GM23338 (cell line): ENCODE measurements at regions not wholly inside any gene's neighbourhood (a gene's known extent, or its start where the extent isn't known, plus 50 kb on each side); places are given as distances from the start of the nearest gene placed in this dataset.

Experiments used
- ATAC-seq: fragments of 200-7000 bp; cut with Tn5 transposase; 3 replicates; pipeline ENCODE4 v1.9.1; 2020
- DNase-seq: peaks from one replicate; pipeline ENCODE4 v3.0.0-alpha.2; 2015; ENCODE audit warnings: low spot score
- H2AFZ ChIP-seq: fragments of 200-600 bp; sonication (generic); 2 replicates; pipeline ENCODE4 v1.8.0; 2016; ENCODE audit warnings: antibody characterized with exemption, mild to moderate bottlenecking, moderate library complexity
- H3F3A ChIP-seq: fragments of 200-600 bp; sonication (generic); replicated peaks from 2 replicates; pipeline ENCODE4 v1.8.0; 2017; ENCODE audit warnings: antibody characterized with exemption, mixed run types, low read depth
- H3K27ac ChIP-seq: fragments of 200-600 bp; sonication (generic); 2 replicates; pipeline ENCODE4 v1.6.1; 2016; ENCODE audit warnings: low read depth
- H3K27me3 ChIP-seq: fragments of 200-600 bp; sonication (generic); 2 replicates; pipeline ENCODE4 v1.8.0; 2016; ENCODE audit warnings: mild to moderate bottlenecking, mixed run types, moderate library complexity; ENCODE audit not compliant: insufficient read depth
- H3K36me3 ChIP-seq: fragments of 200-600 bp; sonication (generic); 2 replicates; pipeline ENCODE4 v1.8.0; 2016; ENCODE audit warnings: mild to moderate bottlenecking; ENCODE audit not compliant: insufficient read depth
- H3K4me1 ChIP-seq: fragments of 200-600 bp; sonication (generic); 2 replicates; pipeline ENCODE4 v1.8.0; 2016; ENCODE audit warnings: mild to moderate bottlenecking, moderate library complexity; ENCODE audit not compliant: insufficient read depth
- H3K4me2 ChIP-seq: fragments of 200-600 bp; sonication (generic); 2 replicates; pipeline ENCODE4 v1.7.1; 2017; ENCODE audit warnings: mixed run types
- H3K4me3 ChIP-seq: fragments of 200-600 bp; sonication (generic); 2 replicates; pipeline ENCODE4 v1.6.1; 2016; ENCODE audit warnings: mixed run types
- H3K79me2 ChIP-seq: fragments of 200-600 bp; sonication (generic); replicated peaks from 2 replicates; pipeline ENCODE4 v1.8.0; 2017; ENCODE audit warnings: mild to moderate bottlenecking; ENCODE audit not compliant: insufficient read depth
- H3K9me2 ChIP-seq: fragments of 200-600 bp; sonication (generic); 2 replicates; pipeline ENCODE4 v1.8.0; 2017; ENCODE audit not compliant: insufficient read depth
- H4K20me1 ChIP-seq: fragments of 200-600 bp; sonication (generic); replicated peaks from 2 replicates; pipeline ENCODE4 v1.8.0; 2017; ENCODE audit warnings: mild to moderate bottlenecking; ENCODE audit not compliant: insufficient read depth
- H3K27ac Mint-ChIP-seq: 2 replicates; pipeline ENCODE4 v1.8.0; 2020; ENCODE audit warnings: inconsistent platforms, mild to moderate bottlenecking, moderate library complexity, mixed read lengths
- H3K27me3 Mint-ChIP-seq: 3 replicates; pipeline ENCODE4 v1.8.0; 2022; ENCODE audit warnings: low read depth, mild to moderate bottlenecking, moderate library complexity, mixed read lengths, inconsistent platforms; ENCODE audit not compliant: insufficient read depth, poor library complexity
- H3K36me3 Mint-ChIP-seq: 3 replicates; pipeline ENCODE4 v1.8.0; 2021; ENCODE audit warnings: low read depth, mild to moderate bottlenecking, inconsistent platforms, moderate library complexity, mixed read lengths
- H3K4me1 Mint-ChIP-seq: 3 replicates; pipeline ENCODE4 v1.8.0; 2020; ENCODE audit warnings: mild to moderate bottlenecking, inconsistent platforms, mixed read lengths
- H3K4me3 Mint-ChIP-seq: 3 replicates; pipeline ENCODE4 v1.8.0; 2021; ENCODE audit warnings: moderate library complexity, mild to moderate bottlenecking, inconsistent platforms, mixed read lengths
- H3K9me3 Mint-ChIP-seq: 3 replicates; pipeline ENCODE4 v1.8.0; 2020; ENCODE audit warnings: moderate library complexity, mild to moderate bottlenecking, inconsistent platforms, mixed read lengths
- CREB1 ChIP-seq: fragments of 250-450 bp; sonication (Bioruptor Pico); IDR thresholded peaks from 2 replicates; pipeline ENCODE4 v1.5.0; 2020; ENCODE audit warnings: low read depth, mild to moderate bottlenecking, moderate library complexity
- EZH2 ChIP-seq: fragments of 200-600 bp; sonication (generic); IDR thresholded peaks from one replicate; pipeline ENCODE4 v1.8.0; 2017; ENCODE audit warnings: antibody characterized with exemption, mild to moderate bottlenecking, low read depth; ENCODE audit not compliant: unreplicated experiment
- JUNB ChIP-seq: IDR thresholded peaks from one replicate; pipeline ENCODE4 v1.6.1; 2016; ENCODE audit warnings: antibody characterized with exemption; ENCODE audit not compliant: unreplicated experiment
- STAT1 ChIP-seq: IDR thresholded peaks from one replicate; pipeline ENCODE4 v1.6.1; 2016; ENCODE audit warnings: antibody characterized with exemption; ENCODE audit not compliant: unreplicated experiment
- ZNF114 ChIP-seq: fragments of 250-450 bp; sonication (Bioruptor Pico); IDR thresholded peaks from 2 replicates; pipeline ENCODE4 v1.5.0; 2020; ENCODE audit warnings: mild to moderate bottlenecking, moderate library complexity
- ZNF331 ChIP-seq: fragments of 250-450 bp; sonication (Bioruptor Pico); IDR thresholded peaks from 2 replicates; pipeline ENCODE4 v1.5.0; 2020; ENCODE audit warnings: low read depth, mild to moderate bottlenecking, moderate library complexity
- TF ChIP-seq, protein P1 (sequence below): IDR thresholded peaks from one replicate; pipeline ENCODE4 v1.6.1; 2018; ENCODE audit warnings: antibody characterized with exemption; ENCODE audit not compliant: unreplicated experiment
- TF ChIP-seq, protein P2 (sequence below): IDR thresholded peaks from 2 replicates; pipeline ENCODE4 v1.6.1; 2016; ENCODE audit warnings: antibody characterized with exemption
- TF ChIP-seq, protein P3 (sequence below), 2 experiments: fragments of 200-600 bp in 1 of 2; sonication (generic) in 1 of 2; conservative IDR thresholded peaks; 2 replicates each; pipeline versions ENCODE4 v1.5.1 to v1.6.1; 2016 to 2017; ENCODE audit warnings: antibody characterized with exemption in 2 of 2, low read depth in 2 of 2, mild to moderate bottlenecking in 2 of 2, moderate library complexity in 1 of 2

DNA sequence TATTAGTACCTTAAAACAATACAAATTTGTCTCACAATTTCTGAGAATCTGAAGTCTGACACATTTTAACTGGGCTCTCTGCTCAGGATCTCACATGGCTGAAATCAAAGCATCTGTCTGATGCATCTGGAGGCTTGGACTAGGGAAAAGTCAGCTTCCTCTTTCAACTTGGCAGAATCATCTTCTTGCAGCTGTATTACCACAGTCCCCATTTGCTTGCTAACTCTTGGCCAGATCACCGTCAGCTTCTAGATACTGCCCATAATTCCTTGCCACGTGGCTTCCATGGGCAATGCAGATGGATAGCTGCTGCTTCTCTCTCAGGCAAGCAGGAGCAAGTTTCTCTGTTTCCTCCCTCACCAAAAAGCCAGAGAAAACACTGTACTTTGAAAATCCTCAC lies 1106.4 kb upstream of the CITED2 start:
- ATAC-seq = no peak

DNA sequence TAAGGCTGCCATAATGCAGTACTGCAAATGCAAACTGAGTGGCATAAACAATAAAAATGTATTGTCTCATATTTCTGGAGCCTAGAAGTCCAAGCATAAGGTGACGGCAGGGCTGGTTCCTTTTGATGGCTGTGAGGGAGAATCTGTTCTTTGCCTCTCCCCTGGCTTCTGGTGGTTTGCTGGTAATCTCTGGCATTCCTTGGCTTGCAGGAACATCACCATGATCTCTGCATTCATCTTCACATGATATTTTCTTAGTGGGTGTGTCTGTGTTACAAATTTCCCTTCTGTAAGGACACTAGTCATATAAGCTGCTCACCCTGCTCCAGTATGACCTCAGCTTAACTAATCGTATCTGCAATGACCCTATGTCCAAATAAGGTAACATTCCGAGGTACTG lies 1104.2 kb upstream of the CITED2 start:
- TF ChIP-seq, protein P1, sequence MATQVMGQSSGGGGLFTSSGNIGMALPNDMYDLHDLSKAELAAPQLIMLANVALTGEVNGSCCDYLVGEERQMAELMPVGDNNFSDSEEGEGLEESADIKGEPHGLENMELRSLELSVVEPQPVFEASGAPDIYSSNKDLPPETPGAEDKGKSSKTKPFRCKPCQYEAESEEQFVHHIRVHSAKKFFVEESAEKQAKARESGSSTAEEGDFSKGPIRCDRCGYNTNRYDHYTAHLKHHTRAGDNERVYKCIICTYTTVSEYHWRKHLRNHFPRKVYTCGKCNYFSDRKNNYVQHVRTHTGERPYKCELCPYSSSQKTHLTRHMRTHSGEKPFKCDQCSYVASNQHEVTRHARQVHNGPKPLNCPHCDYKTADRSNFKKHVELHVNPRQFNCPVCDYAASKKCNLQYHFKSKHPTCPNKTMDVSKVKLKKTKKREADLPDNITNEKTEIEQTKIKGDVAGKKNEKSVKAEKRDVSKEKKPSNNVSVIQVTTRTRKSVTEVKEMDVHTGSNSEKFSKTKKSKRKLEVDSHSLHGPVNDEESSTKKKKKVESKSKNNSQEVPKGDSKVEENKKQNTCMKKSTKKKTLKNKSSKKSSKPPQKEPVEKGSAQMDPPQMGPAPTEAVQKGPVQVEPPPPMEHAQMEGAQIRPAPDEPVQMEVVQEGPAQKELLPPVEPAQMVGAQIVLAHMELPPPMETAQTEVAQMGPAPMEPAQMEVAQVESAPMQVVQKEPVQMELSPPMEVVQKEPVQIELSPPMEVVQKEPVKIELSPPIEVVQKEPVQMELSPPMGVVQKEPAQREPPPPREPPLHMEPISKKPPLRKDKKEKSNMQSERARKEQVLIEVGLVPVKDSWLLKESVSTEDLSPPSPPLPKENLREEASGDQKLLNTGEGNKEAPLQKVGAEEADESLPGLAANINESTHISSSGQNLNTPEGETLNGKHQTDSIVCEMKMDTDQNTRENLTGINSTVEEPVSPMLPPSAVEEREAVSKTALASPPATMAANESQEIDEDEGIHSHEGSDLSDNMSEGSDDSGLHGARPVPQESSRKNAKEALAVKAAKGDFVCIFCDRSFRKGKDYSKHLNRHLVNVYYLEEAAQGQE = no peak
- TF ChIP-seq ZNF114 (CRISPR knock-in tag) = no peak
- H3K9me2 ChIP-seq = no peaks in the 10 kb centered on the region
- no peaks in the 10 kb centered on the region for H3F3A ChIP-seq
- Mint-ChIP-seq H3K9me3 (no peaks in the 10 kb centered on the region; the same call in 2 of the 3 replicates), H3K36me3 (no peaks in the 10 kb centered on the region), H3K27ac (peak overlapping the region; percentile 21; the same call in 1 of the 2 replicates), H3K4me3 (no peak overlapping the region), H3K4me1 (no peaks in the 10 kb centered on the region), H3K27me3 (no peaks in the 10 kb centered on the region)
- DNase-seq (no peak), ATAC-seq (no peak)
- H3K27ac ChIP-seq = no peak overlapping the region
- H3K4me3 ChIP-seq = no peak overlapping the region
- H3K4me1 ChIP-seq = no peaks in the 10 kb centered on the region
- H4K20me1 ChIP-seq = no peaks in the 10 kb centered on the region
- H3K79me2 ChIP-seq = no peaks in the 10 kb centered on the region
- H3K36me3 ChIP-seq = no peaks in the 10 kb centered on the region
- H3K27me3 ChIP-seq = no peaks in the 10 kb centered on the region
- no peak overlapping the region for H3K4me2 ChIP-seq
- no peak overlapping the region for H2AFZ ChIP-seq

More for the DNA sequence above, 1106.4 kb upstream of the CITED2 start:
- Mint-ChIP-seq H3K4me3 (no peak overlapping the region), H3K4me1 (peaks cover 3% of the 10 kb centered on the region; the same call in 2 of the 3 replicates), H3K27me3 (no peaks in the 10 kb centered on the region), H3K27ac (no peak overlapping the region), H3K9me3 (no peaks in the 10 kb centered on the region; the same call in 2 of the 3 replicates), H3K36me3 (no peaks in the 10 kb centered on the region)
- no peaks in the 10 kb centered on the region for H3K27me3 ChIP-seq
- H3K27ac ChIP-seq = no peak overlapping the region
- no peak for TF ChIP-seq CREB1 (CRISPR knock-in tag)
- no peak for TF ChIP-seq ZNF114 (CRISPR knock-in tag)
- TF ChIP-seq EZH2 = no peak
- TF ChIP-seq JUNB = no peak
- no peaks in the 10 kb centered on the region for H3K9me2 ChIP-seq
- DNase-seq = no peak
- H2AFZ ChIP-seq = peak overlapping the region; percentile 57
- H3K4me3 ChIP-seq = no peak overlapping the region
- 0 out of 2 replicates have a peak, but pooled peaks cover 5% of the 10 kb centered on the region for H3K4me1 ChIP-seq
- H4K20me1 ChIP-seq = no peaks in the 10 kb centered on the region
- no peaks in the 10 kb centered on the region for H3F3A ChIP-seq
- no peaks in the 10 kb centered on the region for H3K79me2 ChIP-seq
- no peaks in the 10 kb centered on the region for H3K36me3 ChIP-seq
- no peak overlapping the region for H3K4me2 ChIP-seq

DNA sequence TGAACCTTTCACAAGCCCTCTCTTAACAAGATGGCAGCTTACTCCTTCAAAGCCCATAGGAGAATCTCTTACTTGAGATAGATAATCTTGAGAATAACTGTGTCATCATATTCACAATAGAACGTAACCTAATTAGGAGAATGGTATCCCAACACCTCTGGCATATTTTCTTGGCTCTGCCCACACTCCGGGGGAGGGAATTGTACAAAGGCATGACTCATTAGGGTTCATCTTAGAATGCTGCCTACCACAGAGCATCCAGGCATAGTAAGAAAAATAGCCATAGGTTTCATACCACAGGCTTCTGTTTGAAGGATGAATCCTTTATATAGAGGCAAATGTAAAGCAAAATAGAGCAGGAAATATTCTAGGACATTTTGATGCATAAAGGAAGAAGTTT lies 1100.6 kb upstream of the CITED2 start:
- H3K4me3 ChIP-seq = no peak overlapping the region
- ATAC-seq = no peak
- H4K20me1 ChIP-seq = no peaks in the 10 kb centered on the region
- no peaks in the 10 kb centered on the region for H3K27me3 ChIP-seq
- H3K4me3 Mint-ChIP-seq = no peak overlapping the region
- H2AFZ ChIP-seq = no peak overlapping the region
- no peaks in the 10 kb centered on the region for H3K4me1 Mint-ChIP-seq
- no peaks in the 10 kb centered on the region for H3K27me3 Mint-ChIP-seq
- no peak overlapping the region for H3K27ac Mint-ChIP-seq
- H3K36me3 Mint-ChIP-seq = no peaks in the 10 kb centered on the region
- no peak for DNase-seq
- H3K27ac ChIP-seq = no peak overlapping the region
- H3K79me2 ChIP-seq = no peaks in the 10 kb centered on the region
- no peaks in the 10 kb centered on the region for H3F3A ChIP-seq
- H3K9me3 Mint-ChIP-seq = no peaks in the 10 kb centered on the region; the same call in 2 of the 3 replicates
- H3K36me3 ChIP-seq = no peaks in the 10 kb centered on the region
- H3K4me2 ChIP-seq = no peak overlapping the region
- H3K4me1 ChIP-seq = no peaks in the 10 kb centered on the region
- H3K9me2 ChIP-seq = no peaks in the 10 kb centered on the region
- no peak for TF ChIP-seq JUNB
- no peak for TF ChIP-seq ZNF114 (CRISPR knock-in tag)
- no peak for TF ChIP-seq ZNF331 (CRISPR knock-in tag)
- no peak for TF ChIP-seq STAT1
- TF ChIP-seq, protein P2, sequence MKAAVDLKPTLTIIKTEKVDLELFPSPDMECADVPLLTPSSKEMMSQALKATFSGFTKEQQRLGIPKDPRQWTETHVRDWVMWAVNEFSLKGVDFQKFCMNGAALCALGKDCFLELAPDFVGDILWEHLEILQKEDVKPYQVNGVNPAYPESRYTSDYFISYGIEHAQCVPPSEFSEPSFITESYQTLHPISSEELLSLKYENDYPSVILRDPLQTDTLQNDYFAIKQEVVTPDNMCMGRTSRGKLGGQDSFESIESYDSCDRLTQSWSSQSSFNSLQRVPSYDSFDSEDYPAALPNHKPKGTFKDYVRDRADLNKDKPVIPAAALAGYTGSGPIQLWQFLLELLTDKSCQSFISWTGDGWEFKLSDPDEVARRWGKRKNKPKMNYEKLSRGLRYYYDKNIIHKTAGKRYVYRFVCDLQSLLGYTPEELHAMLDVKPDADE = no peak
- TF ChIP-seq, protein P3, sequence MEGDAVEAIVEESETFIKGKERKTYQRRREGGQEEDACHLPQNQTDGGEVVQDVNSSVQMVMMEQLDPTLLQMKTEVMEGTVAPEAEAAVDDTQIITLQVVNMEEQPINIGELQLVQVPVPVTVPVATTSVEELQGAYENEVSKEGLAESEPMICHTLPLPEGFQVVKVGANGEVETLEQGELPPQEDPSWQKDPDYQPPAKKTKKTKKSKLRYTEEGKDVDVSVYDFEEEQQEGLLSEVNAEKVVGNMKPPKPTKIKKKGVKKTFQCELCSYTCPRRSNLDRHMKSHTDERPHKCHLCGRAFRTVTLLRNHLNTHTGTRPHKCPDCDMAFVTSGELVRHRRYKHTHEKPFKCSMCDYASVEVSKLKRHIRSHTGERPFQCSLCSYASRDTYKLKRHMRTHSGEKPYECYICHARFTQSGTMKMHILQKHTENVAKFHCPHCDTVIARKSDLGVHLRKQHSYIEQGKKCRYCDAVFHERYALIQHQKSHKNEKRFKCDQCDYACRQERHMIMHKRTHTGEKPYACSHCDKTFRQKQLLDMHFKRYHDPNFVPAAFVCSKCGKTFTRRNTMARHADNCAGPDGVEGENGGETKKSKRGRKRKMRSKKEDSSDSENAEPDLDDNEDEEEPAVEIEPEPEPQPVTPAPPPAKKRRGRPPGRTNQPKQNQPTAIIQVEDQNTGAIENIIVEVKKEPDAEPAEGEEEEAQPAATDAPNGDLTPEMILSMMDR (conservative IDR thresholded peaks at IDR 0.05; ENCODE audit: low read depth in 2 of 2) = no peak
